Sigmoid colon (tissue), 4 donors: ENCODE measurements at regions not wholly inside any gene's neighbourhood (a gene's known extent, or its start where the extent isn't known, plus 50 kb on each side); places are given as distances from the start of the nearest gene placed in this dataset.

ENCODE experiments used
- CTCF ChIP-seq, 4 experiments: fragments of 450-650 bp in 3 of 4; fragments of 200-600 bp in 1 of 4; IDR thresholded peaks; one replicate each; pipeline ENCODE4 v1.5.1; 2016 to 2019; ENCODE audit warnings: antibody characterized with exemption in 4 of 4, mild to moderate bottlenecking in 3 of 4, moderate library complexity in 2 of 4
- POLR2A ChIP-seq, 2 donors: fragments of 450-650 bp; IDR thresholded peaks; one replicate each; pipeline ENCODE4 v1.6.1; 2016; ENCODE audit warnings: antibody characterized with exemption in 2 of 2, mild to moderate bottlenecking in 2 of 2, moderate library complexity in 2 of 2
- POLR2AphosphoS5 ChIP-seq, 4 donors: sonication (generic); formaldehyde crosslinking; IDR thresholded peaks; one replicate each; pipeline ENCODE4 v1.6.1; 2017; ENCODE audit warnings: antibody characterized with exemption in 4 of 4

- TF ChIP-seq CTCF (IDR thresholded peaks at IDR 0.05) (no peak), POLR2AphosphoS5 (IDR thresholded peaks at IDR 0.05) (no peak), POLR2A (IDR thresholded peaks at IDR 0.05) (no peak)
Observed at GRCh38 chr2:139296672-139297209, 516.6 kb upstream of the NXPH2 start.
